ENCODE measurements at regions not wholly inside any gene's neighbourhood (a gene's known extent, or its start where the extent isn't known, plus 50 kb on each side); places are given as distances from the start of the nearest gene placed in this dataset.
"Not testable (repeated sequence)": the region's sequence is repeated elsewhere in the genome, so short reads cannot be mapped to it uniquely, and the experiment has no call there.

- peak; percentile 47 for DNase-seq
Measured at GRCh38 chr1:198934901-198935305, 296.1 kb downstream of the PTPRC start.

GRCh38 chr1:198935306-198935921 is 296.6 kb downstream of the PTPRC start:
- DNase-seq: peak; percentile 98

DNA sequence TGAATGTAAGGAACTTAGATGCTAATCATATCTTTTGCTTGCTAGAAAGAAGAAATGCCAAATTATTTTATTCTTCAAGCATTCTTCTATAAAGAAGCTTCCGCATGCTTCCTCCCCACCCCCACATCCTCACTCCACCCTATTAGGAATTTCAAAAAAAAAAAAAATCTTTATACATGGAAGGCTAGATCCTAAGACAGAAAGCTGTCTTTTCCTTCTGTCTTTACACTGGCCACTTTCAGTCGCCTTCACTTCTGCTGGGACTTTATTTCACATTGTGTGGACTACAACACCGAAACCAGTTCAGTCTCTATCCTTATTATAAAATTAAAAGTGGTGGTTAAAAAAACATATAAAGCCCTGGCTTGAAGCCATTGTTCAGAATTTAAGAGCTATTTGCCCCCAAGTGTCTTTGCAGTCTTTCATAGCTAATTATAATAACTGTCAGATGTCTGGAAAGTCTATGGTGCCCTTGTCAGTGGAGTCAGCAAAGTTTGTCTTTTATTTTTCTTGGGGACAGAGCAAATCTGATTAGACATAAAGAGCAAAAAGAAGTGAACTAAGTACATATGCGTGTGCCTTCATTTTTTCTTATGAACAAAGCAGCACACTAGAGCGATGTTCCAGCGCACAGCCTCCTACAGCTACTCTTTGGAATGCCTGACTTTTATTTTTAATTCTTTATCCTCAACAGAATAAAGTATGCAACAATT is 297.7 kb downstream of the PTPRC start:
- DNase-seq: peak; percentile 53

DNA sequence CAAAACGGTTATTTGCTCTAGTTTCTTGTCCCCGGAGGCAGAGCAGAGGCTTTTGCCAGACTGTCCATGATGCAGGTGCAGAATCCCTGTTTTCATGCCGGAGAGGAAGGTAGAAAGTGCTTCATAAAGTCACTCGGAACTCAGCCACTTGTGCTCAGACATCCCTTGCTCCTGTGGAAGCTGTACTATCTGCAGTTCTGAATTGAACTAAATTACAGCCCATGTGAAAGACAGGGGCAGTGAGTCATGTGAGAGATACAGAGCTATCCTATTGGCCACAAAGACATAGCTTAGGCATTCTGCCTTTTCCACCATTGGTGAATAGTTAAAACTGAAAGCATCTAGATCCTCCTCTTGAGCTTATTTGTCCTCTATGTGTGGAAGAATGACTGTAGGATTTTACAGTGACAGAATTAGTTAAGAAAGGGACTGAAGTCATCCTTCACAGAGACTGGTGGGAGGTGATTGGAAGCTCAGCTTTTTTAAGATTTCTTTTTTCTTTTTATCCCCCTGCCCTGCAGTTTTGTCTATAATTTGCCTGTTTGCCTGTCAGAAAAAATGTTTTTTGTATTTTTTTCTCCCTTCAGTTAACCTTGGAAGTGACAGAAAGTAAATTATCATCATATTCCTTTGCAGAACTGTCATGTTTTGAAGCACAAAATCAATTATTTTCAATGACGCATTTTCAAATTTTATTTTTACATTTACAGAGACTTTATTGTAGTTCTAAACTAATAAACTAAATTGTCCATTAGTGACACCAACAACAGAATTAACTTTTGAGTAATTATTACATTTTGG is 298.6 kb downstream of the PTPRC start:
- DNase-seq: peak; percentile 94

DNA sequence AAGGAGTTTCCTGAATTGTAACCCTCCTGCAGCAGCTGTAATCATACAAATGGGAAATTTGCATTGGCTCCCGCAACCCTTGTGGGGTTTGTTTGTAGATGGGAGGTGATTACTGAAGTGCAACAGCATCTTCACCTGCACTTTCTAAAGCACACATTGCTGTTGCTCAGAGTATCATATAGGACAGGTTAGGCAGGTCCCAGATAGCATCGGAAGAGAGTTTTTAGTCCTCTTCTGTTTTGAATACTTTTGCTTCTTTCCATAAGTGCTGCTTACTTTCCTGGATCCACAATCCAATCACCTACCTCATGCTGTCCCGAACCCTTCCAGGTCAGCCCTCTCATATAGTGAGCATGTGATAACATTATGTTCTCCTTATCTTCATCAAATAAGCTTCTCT is 300.4 kb downstream of the PTPRC start:
- no peak for DNase-seq

GRCh38 chr1:198939956-198940355 is 301.1 kb downstream of the PTPRC start:
- no peak for DNase-seq

DNA sequence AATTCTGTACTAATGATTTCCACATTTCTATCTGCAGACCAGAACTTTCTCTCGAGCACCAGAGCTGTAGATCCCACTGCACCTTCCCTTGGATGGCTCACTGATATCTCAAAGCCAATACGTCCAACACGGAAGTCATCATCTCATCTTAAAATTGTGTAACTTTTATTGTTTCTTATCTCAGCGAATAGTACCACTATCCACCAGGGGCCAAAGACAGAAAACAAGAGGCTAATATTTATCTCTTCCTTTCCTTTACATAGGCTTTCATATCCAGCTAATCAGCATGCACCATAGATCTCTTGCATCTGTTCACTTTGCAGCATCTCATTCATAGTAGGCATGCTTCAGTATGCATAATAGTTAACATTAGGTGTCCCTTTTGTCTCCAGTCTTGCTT is 303.6 kb downstream of the PTPRC start:
- DNase-seq: no peak

DNA sequence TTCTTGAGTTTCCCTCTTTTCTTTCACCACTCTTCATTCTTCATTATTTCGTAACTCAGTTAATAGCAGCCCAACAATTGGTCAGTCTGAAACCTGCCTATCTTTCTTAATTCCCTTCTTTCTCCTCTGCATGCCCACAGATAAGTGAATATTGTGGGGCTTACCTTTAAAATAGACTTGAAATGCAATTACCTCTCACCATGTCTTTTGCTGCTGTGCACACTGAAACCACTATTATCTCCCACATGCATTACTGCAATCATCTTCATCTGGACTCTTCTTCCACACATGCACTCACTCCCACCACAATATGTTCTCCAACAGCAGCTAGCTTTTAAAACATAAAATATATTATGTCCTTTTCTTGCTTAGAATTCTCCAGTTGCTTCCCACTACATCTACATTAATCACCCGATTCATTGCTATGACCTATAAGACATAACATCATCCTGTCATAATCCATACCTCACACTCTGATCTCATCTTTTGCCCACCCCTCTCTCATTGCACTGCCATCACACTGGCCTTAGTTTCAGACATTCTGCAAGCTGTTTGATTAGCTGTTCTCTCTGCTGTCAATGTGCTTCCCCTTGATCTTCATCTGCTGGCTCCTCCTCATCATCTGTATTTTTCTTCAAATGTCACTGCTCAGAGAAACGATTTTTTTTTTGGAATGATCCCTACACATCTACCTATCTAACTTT is 304.8 kb downstream of the PTPRC start:
- DNase-seq: no peak

- no peak for DNase-seq
Measured at GRCh38 chr1:198947456-198947855, 308.6 kb downstream of the PTPRC start.

DNA sequence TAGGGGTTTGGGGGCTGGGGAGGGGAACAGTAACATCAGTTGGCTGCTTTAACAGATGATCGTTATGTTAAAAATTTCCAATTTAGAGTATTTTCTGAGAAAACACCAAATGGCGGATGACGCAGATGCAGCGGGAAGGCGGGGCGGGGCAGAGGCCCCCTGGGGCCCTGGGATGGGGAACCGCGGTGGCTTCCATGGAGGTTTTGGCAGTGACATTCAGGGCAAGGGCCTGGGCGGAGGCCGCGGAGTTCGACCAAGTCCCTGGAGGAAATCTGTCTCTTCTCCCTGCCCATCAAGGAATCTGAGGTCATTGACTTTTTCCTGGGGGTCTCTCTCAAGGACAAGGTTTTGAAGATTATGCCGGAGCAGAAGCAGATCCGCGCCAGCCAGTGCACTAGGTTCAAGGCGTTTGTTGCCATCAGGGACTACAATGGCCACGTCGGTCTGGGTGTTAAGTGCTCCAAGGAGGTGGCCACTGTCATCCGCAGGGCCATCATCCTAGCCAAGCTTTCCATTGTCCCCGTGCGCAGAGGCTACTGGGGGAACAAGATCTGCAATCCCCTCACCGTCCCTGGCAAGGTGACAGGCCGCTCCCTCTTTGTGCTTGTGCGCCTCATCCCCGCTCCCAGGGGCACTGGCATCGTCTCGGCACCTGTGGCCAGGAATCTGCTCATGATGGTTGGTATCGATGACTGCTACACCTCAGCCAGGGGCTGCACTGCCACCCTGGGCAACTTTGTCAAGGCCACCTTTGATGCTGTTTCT is 310.2 kb downstream of the PTPRC start:
- no peak for DNase-seq

DNA sequence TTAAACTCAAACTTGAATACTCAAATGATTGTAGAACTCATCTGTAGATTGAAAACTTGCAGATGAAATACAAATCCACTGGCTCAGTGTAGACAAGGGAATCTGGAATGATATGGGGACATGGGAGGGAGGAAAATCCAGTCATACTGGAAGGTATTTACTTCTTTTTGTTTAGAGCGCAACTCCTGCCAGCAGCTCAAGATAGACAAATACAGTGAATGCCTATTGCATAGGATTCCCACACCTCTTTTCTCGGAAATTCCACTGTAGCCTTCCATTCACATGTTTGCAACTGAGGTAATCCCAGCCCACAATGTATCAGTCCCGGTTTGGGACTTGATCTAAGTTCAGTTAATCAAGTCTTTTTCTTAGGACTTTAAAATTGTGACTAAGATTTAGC is 311.2 kb downstream of the PTPRC start:
- DNase-seq: no peak

GRCh38 chr1:198955085-198955484 is 316.2 kb downstream of the PTPRC start:
- DNase-seq: no peak

GRCh38 chr1:198957044-198957443 is 318.2 kb downstream of the PTPRC start:
- no peak for DNase-seq

DNA sequence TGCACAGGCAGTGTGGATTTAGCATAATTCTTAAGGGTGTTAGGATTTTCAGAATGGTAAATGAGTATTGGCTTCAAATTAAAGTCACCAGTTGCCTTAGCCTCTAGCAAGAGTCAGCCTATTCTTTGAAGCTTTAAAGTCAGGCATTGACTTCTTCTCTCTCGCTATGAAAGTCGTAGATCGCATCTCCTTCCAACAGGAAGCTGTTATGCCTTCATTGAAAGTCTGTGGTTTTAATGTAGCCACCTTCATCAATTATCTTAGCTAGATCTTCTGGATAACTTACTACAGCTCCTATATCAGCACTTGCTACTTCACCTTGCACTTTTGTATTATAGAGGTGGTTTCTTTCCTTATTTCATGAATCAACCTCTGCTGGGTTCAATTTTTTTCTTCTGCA is 320.2 kb downstream of the PTPRC start:
- no peak for DNase-seq

- no peak for DNase-seq
Measured at GRCh38 chr1:198959676-198960075, 320.8 kb downstream of the PTPRC start.

- DNase-seq: not testable (repeated sequence)
Measured at GRCh38 chr1:198963796-198964195, 325.0 kb downstream of the PTPRC start.

- DNase-seq: no peak
Measured at GRCh38 chr1:198966519-198966918, 327.7 kb downstream of the PTPRC start.

GRCh38 chr1:198967566-198967965 is 328.7 kb downstream of the PTPRC start:
- DNase-seq: no peak

GRCh38 chr1:198968866-198969265 is 330.0 kb downstream of the PTPRC start:
- no peak for DNase-seq

DNA sequence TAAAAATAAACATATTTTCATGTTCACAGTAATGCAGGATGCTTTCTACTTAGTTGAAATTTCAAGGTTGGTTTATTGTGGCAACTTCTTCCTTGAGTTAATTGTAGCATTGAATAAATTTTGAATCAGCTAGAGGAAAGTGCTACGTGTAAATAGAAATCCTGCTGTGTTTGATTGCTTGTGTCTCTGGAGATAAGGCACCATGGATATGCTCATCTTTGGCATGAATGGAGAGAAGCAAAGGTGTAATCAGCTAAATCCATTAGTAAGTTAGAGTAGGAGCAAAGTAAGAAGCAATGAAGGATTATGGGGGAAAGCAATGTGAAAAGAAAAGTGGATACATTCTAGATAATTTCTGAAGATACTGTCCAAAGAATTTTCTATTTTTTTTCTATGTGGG is 331.1 kb downstream of the PTPRC start:
- DNase-seq: no peak

DNA sequence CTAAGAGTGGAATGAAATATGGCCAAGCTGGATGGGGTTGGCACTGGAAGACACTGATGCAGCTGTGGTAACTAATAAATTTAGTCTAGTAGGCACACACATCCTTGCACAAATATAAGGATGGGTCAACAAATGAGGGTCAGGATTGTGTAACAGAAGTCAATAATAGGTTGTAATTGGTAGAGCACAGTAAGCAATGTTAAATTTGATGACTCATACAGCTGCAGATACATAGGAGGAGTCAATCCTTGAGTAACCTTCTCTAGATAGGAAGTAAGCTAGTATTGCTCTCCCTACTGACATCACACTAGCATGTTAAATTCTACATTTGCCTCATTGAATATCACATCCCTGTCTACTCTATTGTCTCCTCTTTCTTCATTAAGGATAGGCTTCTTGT is 332.1 kb downstream of the PTPRC start:
- DNase-seq: peak; percentile 12

DNA sequence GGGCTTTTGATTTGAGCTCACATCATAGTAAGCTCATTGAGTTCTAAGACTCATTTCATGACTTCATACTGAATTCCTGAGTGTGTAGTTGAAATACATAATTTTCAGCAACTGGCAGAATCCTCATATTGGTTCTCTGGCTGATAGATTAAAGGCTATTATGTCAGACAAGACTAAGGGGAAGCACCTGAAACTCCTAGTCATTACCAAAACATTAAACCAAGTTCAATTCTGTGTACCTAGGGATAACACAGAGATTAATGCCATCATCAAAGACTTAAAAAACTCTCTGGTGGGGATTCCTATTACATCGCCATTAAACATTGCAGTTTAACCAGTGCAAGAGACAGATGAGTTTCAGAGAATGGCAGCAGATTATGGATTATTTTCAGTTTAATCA is 339.1 kb downstream of the PTPRC start:
- DNase-seq: no peak

Measured in fibroblast of skin of abdomen (primary cell).